ENCODE measurements at regions not wholly inside any gene's neighbourhood (a gene's known extent, or its start where the extent isn't known, plus 50 kb on each side); places are given as distances from the start of the nearest gene placed in this dataset.

GRCh38 chr11:32032478-32032877 lies 58.4 kb upstream of the RCN1 start:
- Histone ChIP-seq H3K4me1 (replicated peaks) (no peaks in the 10 kb centered on the region), H3K4me3 (no peak overlapping the region), H3K27ac (no peak overlapping the region), H3K9me3 (no peaks in the 10 kb centered on the region), H3K27me3 (replicated peaks; ENCODE audit: insufficient read depth) (no peaks in the 10 kb centered on the region), H3K36me3 (no peaks in the 10 kb centered on the region)
- TF ChIP-seq CTCF (IDR thresholded peaks at IDR 0.05) = no peak
- no peak for TF ChIP-seq POLR2A (IDR thresholded peaks at IDR 0.05)
- 68% methylated on average over 4 of the region's 4 CpGs for WGBS
- intact Hi-C loops (cut with DNase I) = no loop called here
- no peak for DNase-seq (ENCODE audit: low spot score)

- no peak overlapping the region for H3K27ac ChIP-seq
- H3K4me3 ChIP-seq = no peak overlapping the region
- WGBS = 84% methylated on average over 1 of the region's 1 CpG
- intact Hi-C loops (cut with DNase I) = no loop called here
- H3K4me1 ChIP-seq (replicated peaks) = no peaks in the 10 kb centered on the region
- no peaks in the 10 kb centered on the region for H3K36me3 ChIP-seq
- no peak for DNase-seq (ENCODE audit: low spot score)
- H3K9me3 ChIP-seq = no peaks in the 10 kb centered on the region
- TF ChIP-seq POLR2A (IDR thresholded peaks at IDR 0.05) = no peak
- H3K27me3 ChIP-seq (replicated peaks; ENCODE audit: insufficient read depth) = no peaks in the 10 kb centered on the region
Observed at GRCh38 chr11:32032052-32032451, 58.8 kb upstream of the RCN1 start.

GRCh38 chr11:32030875-32031503 lies 59.9 kb upstream of the RCN1 start:
- 78% methylated on average over 10 of the region's 10 CpGs for WGBS
- intact Hi-C loops (cut with DNase I) = no loop called here
- Histone ChIP-seq H3K36me3 (no peaks in the 10 kb centered on the region), H3K4me1 (replicated peaks) (no peaks in the 10 kb centered on the region), H3K27me3 (replicated peaks; ENCODE audit: insufficient read depth) (no peaks in the 10 kb centered on the region), H3K4me3 (no peak overlapping the region), H3K27ac (no peak overlapping the region), H3K9me3 (no peaks in the 10 kb centered on the region)
- no peak for DNase-seq (ENCODE audit: low spot score)
- TF ChIP-seq POLR2AphosphoS5 (IDR thresholded peaks at IDR 0.05) = no peak
- TF ChIP-seq CTCF (IDR thresholded peaks at IDR 0.05) = no peak
- no peak for TF ChIP-seq POLR2A (IDR thresholded peaks at IDR 0.05)

- TF ChIP-seq POLR2A (IDR thresholded peaks at IDR 0.05) (no peak), CTCF (IDR thresholded peaks at IDR 0.05) (no peak), POLR2AphosphoS5 (IDR thresholded peaks at IDR 0.05) (no peak)
- H3K4me3 ChIP-seq = no peak overlapping the region
- H3K27ac ChIP-seq = no peak overlapping the region
- WGBS = 79% methylated on average over 4 of the region's 4 CpGs
- H3K4me1 ChIP-seq (replicated peaks) = no peaks in the 10 kb centered on the region
- intact Hi-C loops (cut with DNase I) = no loop called here
- no peaks in the 10 kb centered on the region for H3K36me3 ChIP-seq
- DNase-seq (ENCODE audit: low spot score) = no peak
- no peaks in the 10 kb centered on the region for H3K9me3 ChIP-seq
- no peaks in the 10 kb centered on the region for H3K27me3 ChIP-seq (replicated peaks; ENCODE audit: insufficient read depth)
Observed at GRCh38 chr11:32029721-32030120, 61.2 kb upstream of the RCN1 start.

- intact Hi-C loops (cut with DNase I) = no loop called here
- H3K9me3 ChIP-seq = no peaks in the 10 kb centered on the region
- no peak for DNase-seq (ENCODE audit: low spot score)
- no peak overlapping the region for H3K27ac ChIP-seq
- 89% methylated on average over 4 of the region's 4 CpGs for WGBS
- no peak for TF ChIP-seq POLR2AphosphoS5 (IDR thresholded peaks at IDR 0.05)
- no peak for TF ChIP-seq POLR2A (IDR thresholded peaks at IDR 0.05)
- TF ChIP-seq CTCF (IDR thresholded peaks at IDR 0.05) = no peak
- no peaks in the 10 kb centered on the region for H3K27me3 ChIP-seq (replicated peaks; ENCODE audit: insufficient read depth)
- no peaks in the 10 kb centered on the region for H3K4me1 ChIP-seq (replicated peaks)
- no peaks in the 10 kb centered on the region for H3K36me3 ChIP-seq
- H3K4me3 ChIP-seq = no peak overlapping the region
Observed at GRCh38 chr11:32028201-32028600, 62.7 kb upstream of the RCN1 start.
